ENCODE measurements at regions not wholly inside any gene's neighbourhood (a gene's known extent, or its start where the extent isn't known, plus 50 kb on each side); places are given as distances from the start of the nearest gene placed in this dataset.

DNA sequence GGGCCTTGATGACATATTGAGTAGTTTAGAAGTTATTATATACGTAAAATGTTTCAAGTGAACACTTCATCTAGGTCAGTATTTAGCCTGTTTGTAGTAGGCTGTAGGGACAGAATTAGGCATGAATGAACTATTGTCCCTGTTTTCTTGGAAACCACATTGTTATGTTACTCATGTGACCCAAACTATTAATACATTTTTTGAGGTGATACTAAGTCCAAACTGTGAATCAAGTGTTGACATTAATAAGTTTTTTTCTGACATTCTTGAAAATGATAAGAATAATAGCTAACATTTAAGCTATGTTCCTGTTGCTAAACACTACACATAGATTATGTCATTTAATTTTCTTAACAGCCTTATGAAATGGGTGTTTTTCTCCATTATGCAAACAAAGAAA, 1642.7 kb upstream of the WWC1 start:
- Histone ChIP-seq H3K4me2 (ENCODE audit: insufficient read depth, low read length) (no peak overlapping the region), H3K9me3 (ENCODE audit: low read depth, low read length) (no peaks in the 10 kb centered on the region), H3K27ac (ENCODE audit: low read depth, low read length) (no peak overlapping the region), H3K4me1 (ENCODE audit: insufficient read depth, low read length) (no peaks in the 10 kb centered on the region), H3K36me3 (ENCODE audit: insufficient read depth, low read length) (no peaks in the 10 kb centered on the region), H2AFZ (ENCODE audit: low read length) (no peak overlapping the region), H3K4me3 (ENCODE audit: insufficient read depth, low read length) (no peak overlapping the region), H3K27me3 (ENCODE audit: insufficient read depth, low read length) (no peaks in the 10 kb centered on the region), H3K79me2 (ENCODE audit: insufficient read depth, low read length) (no peaks in the 10 kb centered on the region), H4K20me1 (ENCODE audit: insufficient read depth, low read length) (no peaks in the 10 kb centered on the region)
- TF ChIP-seq, protein P1, sequence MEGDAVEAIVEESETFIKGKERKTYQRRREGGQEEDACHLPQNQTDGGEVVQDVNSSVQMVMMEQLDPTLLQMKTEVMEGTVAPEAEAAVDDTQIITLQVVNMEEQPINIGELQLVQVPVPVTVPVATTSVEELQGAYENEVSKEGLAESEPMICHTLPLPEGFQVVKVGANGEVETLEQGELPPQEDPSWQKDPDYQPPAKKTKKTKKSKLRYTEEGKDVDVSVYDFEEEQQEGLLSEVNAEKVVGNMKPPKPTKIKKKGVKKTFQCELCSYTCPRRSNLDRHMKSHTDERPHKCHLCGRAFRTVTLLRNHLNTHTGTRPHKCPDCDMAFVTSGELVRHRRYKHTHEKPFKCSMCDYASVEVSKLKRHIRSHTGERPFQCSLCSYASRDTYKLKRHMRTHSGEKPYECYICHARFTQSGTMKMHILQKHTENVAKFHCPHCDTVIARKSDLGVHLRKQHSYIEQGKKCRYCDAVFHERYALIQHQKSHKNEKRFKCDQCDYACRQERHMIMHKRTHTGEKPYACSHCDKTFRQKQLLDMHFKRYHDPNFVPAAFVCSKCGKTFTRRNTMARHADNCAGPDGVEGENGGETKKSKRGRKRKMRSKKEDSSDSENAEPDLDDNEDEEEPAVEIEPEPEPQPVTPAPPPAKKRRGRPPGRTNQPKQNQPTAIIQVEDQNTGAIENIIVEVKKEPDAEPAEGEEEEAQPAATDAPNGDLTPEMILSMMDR (IDR thresholded peaks at IDR 0.05; ENCODE audit: extremely low read depth, low read depth, low read length), result no peak
- DNase-seq (ENCODE audit: insufficient read length, low spot score, missing footprints), result no peak

DNA sequence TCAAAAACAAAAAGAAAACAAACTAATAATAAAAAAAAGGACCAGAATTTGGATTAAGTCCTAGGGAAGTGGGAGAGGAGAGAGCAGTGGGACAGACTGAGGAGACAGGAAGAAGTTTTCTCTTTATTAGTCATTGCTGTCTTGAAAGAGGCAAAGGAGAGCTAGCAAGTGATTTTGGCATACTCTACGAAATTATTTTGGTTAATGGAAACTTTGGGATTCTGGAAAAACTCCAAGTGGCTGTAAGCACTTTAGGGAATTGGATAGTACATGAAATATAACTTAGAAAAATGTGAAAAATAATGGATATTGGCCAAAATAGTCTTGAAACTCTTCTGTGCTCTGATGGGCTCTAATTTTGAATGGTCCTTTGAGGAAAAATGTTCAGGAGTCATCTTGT, 1641.8 kb upstream of the WWC1 start:
- Histone ChIP-seq H3K27me3 (ENCODE audit: insufficient read depth, low read length) (no peaks in the 10 kb centered on the region), H3K4me3 (ENCODE audit: insufficient read depth, low read length) (no peak overlapping the region), H3K36me3 (ENCODE audit: insufficient read depth, low read length) (no peaks in the 10 kb centered on the region), H3K79me2 (ENCODE audit: insufficient read depth, low read length) (no peaks in the 10 kb centered on the region), H2AFZ (ENCODE audit: low read length) (no peak overlapping the region), H4K20me1 (ENCODE audit: insufficient read depth, low read length) (no peaks in the 10 kb centered on the region), H3K4me2 (ENCODE audit: insufficient read depth, low read length) (no peak overlapping the region), H3K27ac (ENCODE audit: low read depth, low read length) (no peak overlapping the region), H3K9me3 (ENCODE audit: low read depth, low read length) (no peaks in the 10 kb centered on the region), H3K4me1 (ENCODE audit: insufficient read depth, low read length) (no peaks in the 10 kb centered on the region)
- TF ChIP-seq, protein P1 (IDR thresholded peaks at IDR 0.05; ENCODE audit: extremely low read depth, low read depth, low read length), result no peak
- DNase-seq (ENCODE audit: insufficient read length, low spot score, missing footprints), result no peak

GRCh38 chr5:166651234-166651633, 1640.2 kb upstream of the WWC1 start:
- H3K9me3 ChIP-seq (ENCODE audit: low read depth, low read length), result no peaks in the 10 kb centered on the region
- TF ChIP-seq, protein P1 (IDR thresholded peaks at IDR 0.05; ENCODE audit: extremely low read depth, low read depth, low read length), result no peak

GRCh38 chr5:166671811-166672210, 1619.6 kb upstream of the WWC1 start:
- H3K4me3 ChIP-seq (ENCODE audit: insufficient read depth, low read length), result no peak overlapping the region
- no peaks in the 10 kb centered on the region for H3K36me3 ChIP-seq (ENCODE audit: insufficient read depth, low read length)
- H4K20me1 ChIP-seq (ENCODE audit: insufficient read depth, low read length), result no peaks in the 10 kb centered on the region
- H3K4me2 ChIP-seq (ENCODE audit: insufficient read depth, low read length), result no peak overlapping the region
- H3K79me2 ChIP-seq (ENCODE audit: insufficient read depth, low read length), result no peaks in the 10 kb centered on the region
- no peak overlapping the region for H3K27ac ChIP-seq (ENCODE audit: low read depth, low read length)
- no peak for DNase-seq (ENCODE audit: insufficient read length, low spot score, missing footprints)
- H2AFZ ChIP-seq (ENCODE audit: low read length), result no peak overlapping the region
- no peaks in the 10 kb centered on the region for H3K4me1 ChIP-seq (ENCODE audit: insufficient read depth, low read length)
- TF ChIP-seq, protein P1 (IDR thresholded peaks at IDR 0.05; ENCODE audit: extremely low read depth, low read depth, low read length), result no peak
- peaks cover 3% of the 10 kb centered on the region for H3K9me3 ChIP-seq (ENCODE audit: low read depth, low read length)
- no peaks in the 10 kb centered on the region for H3K27me3 ChIP-seq (ENCODE audit: insufficient read depth, low read length)

More at GRCh38 chr5:166651234-166651633, 1640.2 kb upstream of the WWC1 start:
- no peak for DNase-seq (ENCODE audit: insufficient read length, low spot score, missing footprints)
- Histone ChIP-seq H3K79me2 (ENCODE audit: insufficient read depth, low read length) (no peaks in the 10 kb centered on the region), H3K4me2 (ENCODE audit: insufficient read depth, low read length) (no peak overlapping the region), H3K27me3 (ENCODE audit: insufficient read depth, low read length) (no peaks in the 10 kb centered on the region), H3K27ac (ENCODE audit: low read depth, low read length) (no peak overlapping the region), H4K20me1 (ENCODE audit: insufficient read depth, low read length) (no peaks in the 10 kb centered on the region), H2AFZ (ENCODE audit: low read length) (no peak overlapping the region), H3K36me3 (ENCODE audit: insufficient read depth, low read length) (no peaks in the 10 kb centered on the region), H3K4me1 (ENCODE audit: insufficient read depth, low read length) (no peaks in the 10 kb centered on the region), H3K4me3 (ENCODE audit: insufficient read depth, low read length) (no peak overlapping the region)
